H54 (cell line): ENCODE measurements at regions not wholly inside any gene's neighbourhood (a gene's known extent, or its start where the extent isn't known, plus 50 kb on each side); places are given as distances from the start of the nearest gene placed in this dataset.

Experiments used
- DNase-seq: peaks from one replicate; pipeline ENCODE4 v3.0.0; 2011; ENCODE audit warnings: low spot score, mixed read lengths; ENCODE audit not compliant: insufficient read length
- FAIRE-seq: peaks from 3 replicates; lab custom pipeline; 2011; peaks lifted over from hg19 to GRCh38; lab: Jason Lieb, UNC
- POLR2A ChIP-seq: IDR thresholded peaks from 2 replicates; pipeline ENCODE4 v1.6.1; 2011; ENCODE audit warnings: low read depth, mild to moderate bottlenecking, low read length

- no peak for TF ChIP-seq POLR2A
- no peak for FAIRE-seq
- DNase-seq: no peak
Observed at GRCh38 chr12:81998761-81999378, 239.7 kb upstream of the PPFIA2 start.

- FAIRE-seq: no peak
- no peak for TF ChIP-seq POLR2A
- DNase-seq: no peak
Observed at GRCh38 chr12:81992461-81992860, 233.3 kb upstream of the PPFIA2 start.

GRCh38 chr12:81991868-81992267 is 232.7 kb upstream of the PPFIA2 start:
- no peak for TF ChIP-seq POLR2A
- DNase-seq (no peak), FAIRE-seq (no peak)

GRCh38 chr12:81988362-81988761 is 229.2 kb upstream of the PPFIA2 start:
- DNase-seq (no peak), FAIRE-seq (no peak)
- no peak for TF ChIP-seq POLR2A

GRCh38 chr12:81987371-81987770 is 228.2 kb upstream of the PPFIA2 start:
- TF ChIP-seq POLR2A: no peak
- no peak for FAIRE-seq
- DNase-seq: no peak

- DNase-seq: no peak
- no peak for TF ChIP-seq POLR2A
- FAIRE-seq: no peak
Observed at GRCh38 chr12:81976661-81977060, 217.5 kb upstream of the PPFIA2 start.

- no peak for TF ChIP-seq POLR2A
- DNase-seq (no peak), FAIRE-seq (no peak)
Observed at GRCh38 chr12:81974762-81975161, 215.6 kb upstream of the PPFIA2 start.

GRCh38 chr12:81968421-81968820 is 209.3 kb upstream of the PPFIA2 start:
- DNase-seq: no peak
- no peak for TF ChIP-seq POLR2A
- FAIRE-seq: no peak

- FAIRE-seq (no peak), DNase-seq (no peak)
- TF ChIP-seq POLR2A: no peak
Observed at GRCh38 chr12:81963636-81964035, 204.5 kb upstream of the PPFIA2 start.

- DNase-seq (no peak), FAIRE-seq (no peak)
- TF ChIP-seq POLR2A: no peak
Observed at GRCh38 chr12:81963026-81963425, 203.9 kb upstream of the PPFIA2 start.

- FAIRE-seq (no peak), DNase-seq (no peak)
- TF ChIP-seq POLR2A: no peak
Observed at GRCh38 chr12:81962126-81962856, 203.1 kb upstream of the PPFIA2 start.

- TF ChIP-seq POLR2A: no peak
- no peak for DNase-seq
- no peak for FAIRE-seq
Observed at GRCh38 chr12:81958406-81958805, 199.3 kb upstream of the PPFIA2 start.

- no peak for DNase-seq
- no peak for TF ChIP-seq POLR2A
- no peak for FAIRE-seq
Observed at GRCh38 chr12:81957631-81958030, 198.5 kb upstream of the PPFIA2 start.

- FAIRE-seq: no peak
- no peak for TF ChIP-seq POLR2A
- DNase-seq: no peak
Observed at GRCh38 chr12:81956468-81956860, 197.3 kb upstream of the PPFIA2 start.

- no peak for TF ChIP-seq POLR2A
- FAIRE-seq: no peak
- no peak for DNase-seq
Observed at GRCh38 chr12:81953541-81953940, 194.4 kb upstream of the PPFIA2 start.
